ENCODE measurements at regions not wholly inside any gene's neighbourhood (a gene's known extent, or its start where the extent isn't known, plus 50 kb on each side); places are given as distances from the start of the nearest gene placed in this dataset.

DNA sequence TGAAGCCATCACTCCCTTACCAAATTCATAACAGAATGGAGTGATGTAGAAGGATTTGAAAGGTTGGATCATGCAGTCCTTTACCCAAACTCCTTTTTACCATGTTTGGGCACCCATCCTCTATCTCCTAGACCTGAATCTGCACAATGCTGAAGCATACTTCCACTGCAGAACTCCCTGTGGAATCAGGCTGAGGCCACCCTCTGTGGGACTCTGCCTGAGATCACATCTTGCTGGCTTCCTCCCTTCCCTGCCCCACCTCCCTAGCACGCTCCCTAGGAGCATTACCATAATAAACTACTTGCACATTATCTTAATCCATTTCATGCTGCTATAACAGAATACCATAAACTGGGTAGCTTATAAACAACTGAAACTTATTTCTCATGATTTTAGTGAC is 68.4 kb upstream of the VSTM2B start:
- TF ChIP-seq, protein P1, sequence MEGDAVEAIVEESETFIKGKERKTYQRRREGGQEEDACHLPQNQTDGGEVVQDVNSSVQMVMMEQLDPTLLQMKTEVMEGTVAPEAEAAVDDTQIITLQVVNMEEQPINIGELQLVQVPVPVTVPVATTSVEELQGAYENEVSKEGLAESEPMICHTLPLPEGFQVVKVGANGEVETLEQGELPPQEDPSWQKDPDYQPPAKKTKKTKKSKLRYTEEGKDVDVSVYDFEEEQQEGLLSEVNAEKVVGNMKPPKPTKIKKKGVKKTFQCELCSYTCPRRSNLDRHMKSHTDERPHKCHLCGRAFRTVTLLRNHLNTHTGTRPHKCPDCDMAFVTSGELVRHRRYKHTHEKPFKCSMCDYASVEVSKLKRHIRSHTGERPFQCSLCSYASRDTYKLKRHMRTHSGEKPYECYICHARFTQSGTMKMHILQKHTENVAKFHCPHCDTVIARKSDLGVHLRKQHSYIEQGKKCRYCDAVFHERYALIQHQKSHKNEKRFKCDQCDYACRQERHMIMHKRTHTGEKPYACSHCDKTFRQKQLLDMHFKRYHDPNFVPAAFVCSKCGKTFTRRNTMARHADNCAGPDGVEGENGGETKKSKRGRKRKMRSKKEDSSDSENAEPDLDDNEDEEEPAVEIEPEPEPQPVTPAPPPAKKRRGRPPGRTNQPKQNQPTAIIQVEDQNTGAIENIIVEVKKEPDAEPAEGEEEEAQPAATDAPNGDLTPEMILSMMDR (optimal IDR thresholded peaks at IDR 0.05 in 1 of 3, IDR thresholded peaks at IDR 0.05 in 1 of 3, conservative IDR thresholded peaks at IDR 0.05 in 1 of 3; ENCODE audit: extremely low read depth in 1 of 3, insufficient read depth in 2 of 3, low read length in 3 of 3): no peak
- no peak for TF ChIP-seq EZH2 (IDR thresholded peaks at IDR 0.05; ENCODE audit: low read length)

All from keratinocyte (primary cell).